Trophoblast cell (in vitro differentiated cells and primary cell): ENCODE measurements at regions not wholly inside any gene's neighbourhood (a gene's known extent, or its start where the extent isn't known, plus 50 kb on each side); places are given as distances from the start of the nearest gene placed in this dataset.
"Not testable (repeated sequence)": the region's sequence is repeated elsewhere in the genome, so short reads cannot be mapped to it uniquely, and the experiment has no call there.

Experiments used
- DNase-seq, 2 donors: peaks; one replicate each; pipeline ENCODE4 v3.0.0-alpha.2; 2016
- H2AFZ ChIP-seq: 2 replicates; pipeline ENCODE4 v1.6.1; 2013; ENCODE audit warnings: low read length, moderate library complexity, mild to moderate bottlenecking; ENCODE audit not compliant: insufficient read depth, poor library complexity
- H2AK5ac ChIP-seq: 2 replicates; pipeline ENCODE4 v1.6.1; 2013; ENCODE audit warnings: mild to moderate bottlenecking, low read length
- H2BK120ac ChIP-seq: 2 replicates; pipeline ENCODE4 v1.6.1; 2013; ENCODE audit warnings: low read length, mild to moderate bottlenecking, moderate library complexity; ENCODE audit not compliant: insufficient read depth, poor library complexity
- H2BK12ac ChIP-seq: 2 replicates; pipeline ENCODE4 v1.6.1; 2013; ENCODE audit warnings: mild to moderate bottlenecking, low read length, moderate library complexity
- H2BK5ac ChIP-seq: 2 replicates; pipeline ENCODE4 v1.6.1; 2013; ENCODE audit warnings: low read length, low read depth, moderate library complexity, mild to moderate bottlenecking; ENCODE audit not compliant: poor library complexity
- H3K14ac ChIP-seq: 2 replicates; pipeline ENCODE4 v1.6.1; 2013; ENCODE audit warnings: mild to moderate bottlenecking, low read length
- H3K18ac ChIP-seq: 2 replicates; pipeline ENCODE4 v1.6.1; 2013; ENCODE audit warnings: mild to moderate bottlenecking, low read length
- H3K23ac ChIP-seq: 2 replicates; pipeline ENCODE4 v1.6.1; 2013; ENCODE audit warnings: low read length
- H3K27ac ChIP-seq: 2 replicates; pipeline ENCODE4 v1.5.1; 2013; ENCODE audit warnings: low read depth, mild to moderate bottlenecking, inconsistent platforms, low read length, moderate library complexity
- H3K27me3 ChIP-seq: 2 replicates; pipeline ENCODE4 v1.6.1; 2013; ENCODE audit warnings: inconsistent platforms, mild to moderate bottlenecking, low read length, moderate library complexity; ENCODE audit not compliant: insufficient read depth
- H3K36me3 ChIP-seq, 2 experiments: 1 replicate in 1 of 2; 2 replicates in 1 of 2; pipeline ENCODE4 v1.6.1; 2013; ENCODE audit warnings: low read length in 2 of 2, mild to moderate bottlenecking in 2 of 2, moderate library complexity in 1 of 2; ENCODE audit not compliant: insufficient read depth in 2 of 2, control insufficient read depth in 1 of 2
- H3K4ac ChIP-seq: 2 replicates; pipeline ENCODE4 v1.6.1; 2013; ENCODE audit warnings: low read depth, mild to moderate bottlenecking, low read length, moderate library complexity
- H3K4me1 ChIP-seq, 2 experiments: 1 replicate in 1 of 2; 2 replicates in 1 of 2; pipeline ENCODE4 v1.6.1; 2013; ENCODE audit warnings: low read length in 2 of 2, mild to moderate bottlenecking in 2 of 2, moderate library complexity in 1 of 2; ENCODE audit not compliant: insufficient read depth in 2 of 2, control insufficient read depth in 1 of 2
- H3K4me2 ChIP-seq: 2 replicates; pipeline ENCODE4 v1.6.1; 2013; ENCODE audit warnings: inconsistent platforms, mild to moderate bottlenecking, low read length, moderate library complexity
- H3K4me3 ChIP-seq: 2 replicates; pipeline ENCODE4 v1.5.1; 2013; ENCODE audit warnings: mild to moderate bottlenecking, low read depth, low read length, inconsistent platforms
- H3K79me1 ChIP-seq: one replicate; pipeline ENCODE4 v1.6.1; 2013; ENCODE audit warnings: low read length
- H3K79me2 ChIP-seq: 2 replicates; pipeline ENCODE4 v1.6.1; 2013; ENCODE audit warnings: low read length, mild to moderate bottlenecking; ENCODE audit not compliant: control insufficient read depth, insufficient read depth, poor library complexity
- H3K9ac ChIP-seq: 2 replicates; pipeline ENCODE4 v1.6.1; 2013; ENCODE audit warnings: mild to moderate bottlenecking, low read length
- H3K9me3 ChIP-seq: 2 replicates; pipeline ENCODE4 v1.6.1; 2013; ENCODE audit warnings: low read depth, mild to moderate bottlenecking, control low read depth, inconsistent platforms, low read length; ENCODE audit not compliant: insufficient read depth
- H4K12ac ChIP-seq: 2 replicates; pipeline ENCODE4 v1.6.1; 2013; ENCODE audit warnings: low read depth, mild to moderate bottlenecking, low read length, moderate library complexity
- H4K8ac ChIP-seq: 2 replicates; pipeline ENCODE4 v1.6.1; 2013; ENCODE audit warnings: low read depth, mild to moderate bottlenecking, low read length, moderate library complexity
- H4K91ac ChIP-seq: one replicate; pipeline ENCODE4 v1.6.1; 2013; ENCODE audit warnings: low read depth, mild to moderate bottlenecking, low read length, moderate library complexity
- WGBS: extraction: QIAGEN DNeasy Blood & Tissue Kit; methylation state at CpG from one replicate; pipeline ENCODE4 v1.1.7; 2013; ENCODE audit warnings: missing lambda C conversion rate; ENCODE audit not compliant: insufficient read length, insufficient coverage; ENCODE audit errors: extremely low coverage; 5-methylcytosine and 5-hydroxymethylcytosine counted together

DNA sequence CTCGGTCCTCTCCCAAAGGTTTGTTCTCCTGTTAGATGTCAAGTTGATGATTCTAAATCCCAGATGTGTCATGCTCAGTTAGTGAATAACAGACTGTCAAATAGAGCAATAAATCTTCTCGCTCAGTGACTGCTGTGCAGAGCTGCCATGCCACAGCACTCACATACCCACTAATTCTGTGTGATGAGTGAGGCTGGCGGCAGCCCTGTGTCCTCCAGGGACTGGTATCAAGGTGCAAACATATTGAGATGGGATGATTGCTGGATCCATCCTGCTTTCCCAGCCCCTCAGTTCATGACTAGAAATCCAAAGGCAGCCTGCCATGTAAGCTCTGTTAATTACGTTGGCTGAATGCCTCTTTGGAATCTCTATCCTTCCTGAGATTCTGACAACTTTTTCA is 103.9 kb downstream of the OLIG3 start:
- Histone ChIP-seq H3K4me1 (no peaks in the 10 kb centered on the region), H3K18ac (no peak overlapping the region), H3K4me3 (no peak overlapping the region), H2BK12ac (no peak overlapping the region), H3K4me2 (no peak overlapping the region), H3K27ac (no peak overlapping the region), H3K79me1 (no peaks in the 10 kb centered on the region), H3K4ac (no peak overlapping the region), H4K91ac (no peak overlapping the region), H3K23ac (no peak overlapping the region), H2BK120ac (no peak overlapping the region), H4K12ac (no peak overlapping the region), H2AFZ (no peak overlapping the region), H4K8ac (no peak overlapping the region), H3K27me3 (no peaks in the 10 kb centered on the region), H3K36me3 (no peaks in the 10 kb centered on the region), H2AK5ac (no peak overlapping the region), H3K14ac (no peak overlapping the region), H3K9me3 (no peaks in the 10 kb centered on the region), H3K79me2 (no peaks in the 10 kb centered on the region), H3K9ac (no peak overlapping the region), H2BK5ac (no peak overlapping the region)
- no peak for DNase-seq
- WGBS: no CpG with 5 or more reads among the region's 4 CpGs

GRCh38 chr6:137389150-137389704 is 105.0 kb downstream of the OLIG3 start:
- H2AFZ ChIP-seq: no peak overlapping the region
- H4K8ac ChIP-seq: no peak overlapping the region
- no peak overlapping the region for H3K14ac ChIP-seq
- no peak overlapping the region for H3K4ac ChIP-seq
- no peak overlapping the region for H3K23ac ChIP-seq
- WGBS: no CpG with 5 or more reads among the region's 6 CpGs
- no peak overlapping the region for H3K18ac ChIP-seq
- H3K4me1 ChIP-seq: no peaks in the 10 kb centered on the region
- peak in 1 of 2 donors; percentile 6 for DNase-seq
- no peak overlapping the region for H2BK12ac ChIP-seq
- H4K12ac ChIP-seq: no peak overlapping the region
- no peak overlapping the region for H2BK120ac ChIP-seq
- no peak overlapping the region for H3K4me2 ChIP-seq
- no peak overlapping the region for H2AK5ac ChIP-seq
- no peak overlapping the region for H3K27ac ChIP-seq
- no peak overlapping the region for H3K4me3 ChIP-seq
- H4K91ac ChIP-seq: no peak overlapping the region
- H3K36me3 ChIP-seq: no peaks in the 10 kb centered on the region
- H3K9me3 ChIP-seq: no peaks in the 10 kb centered on the region
- H3K27me3 ChIP-seq: no peaks in the 10 kb centered on the region
- no peaks in the 10 kb centered on the region for H3K79me1 ChIP-seq
- H2BK5ac ChIP-seq: no peak overlapping the region
- H3K79me2 ChIP-seq: no peaks in the 10 kb centered on the region
- H3K9ac ChIP-seq: no peak overlapping the region

GRCh38 chr6:137387096-137387764 is 107.0 kb downstream of the OLIG3 start:
- H2BK5ac ChIP-seq: no peak overlapping the region
- no CpG with 5 or more reads among the region's 10 CpGs for WGBS
- H3K4me2 ChIP-seq: no peak overlapping the region
- H2BK12ac ChIP-seq: no peak overlapping the region
- no peak for DNase-seq
- no peaks in the 10 kb centered on the region for H3K27me3 ChIP-seq
- H3K18ac ChIP-seq: no peak overlapping the region
- H4K12ac ChIP-seq: no peak overlapping the region
- H3K27ac ChIP-seq: no peak overlapping the region
- H3K9me3 ChIP-seq: no peaks in the 10 kb centered on the region
- H3K9ac ChIP-seq: no peak overlapping the region
- no peaks in the 10 kb centered on the region for H3K36me3 ChIP-seq
- H3K79me1 ChIP-seq: no peaks in the 10 kb centered on the region
- no peak overlapping the region for H2BK120ac ChIP-seq
- H2AFZ ChIP-seq: no peak overlapping the region
- H4K91ac ChIP-seq: no peak overlapping the region
- no peak overlapping the region for H3K14ac ChIP-seq
- H4K8ac ChIP-seq: no peak overlapping the region
- H3K79me2 ChIP-seq: no peaks in the 10 kb centered on the region
- H3K4me3 ChIP-seq: no peak overlapping the region
- H3K4me1 ChIP-seq: no peaks in the 10 kb centered on the region
- H3K4ac ChIP-seq: no peak overlapping the region
- H2AK5ac ChIP-seq: no peak overlapping the region
- no peak overlapping the region for H3K23ac ChIP-seq

- not testable (repeated sequence) for H3K4me1 ChIP-seq, H3K27ac ChIP-seq, H3K23ac ChIP-seq, H3K9ac ChIP-seq, H3K14ac ChIP-seq, H2BK12ac ChIP-seq, H3K79me1 ChIP-seq, H2BK120ac ChIP-seq, H4K91ac ChIP-seq, H2AK5ac ChIP-seq, H3K4ac ChIP-seq, H3K9me3 ChIP-seq, H3K18ac ChIP-seq, H2BK5ac ChIP-seq, H3K27me3 ChIP-seq, H4K12ac ChIP-seq, H3K4me2 ChIP-seq, H4K8ac ChIP-seq, H3K4me3 ChIP-seq, H3K79me2 ChIP-seq, H3K36me3 ChIP-seq, H2AFZ ChIP-seq, DNase-seq
- no CpG with 5 or more reads among the region's 6 CpGs for WGBS
Measured at GRCh38 chr6:137383287-137383686, 110.9 kb downstream of the OLIG3 start.
